ENCODE measurements at regions not wholly inside any gene's neighbourhood (a gene's known extent, or its start where the extent isn't known, plus 50 kb on each side); places are given as distances from the start of the nearest gene placed in this dataset.

DNA sequence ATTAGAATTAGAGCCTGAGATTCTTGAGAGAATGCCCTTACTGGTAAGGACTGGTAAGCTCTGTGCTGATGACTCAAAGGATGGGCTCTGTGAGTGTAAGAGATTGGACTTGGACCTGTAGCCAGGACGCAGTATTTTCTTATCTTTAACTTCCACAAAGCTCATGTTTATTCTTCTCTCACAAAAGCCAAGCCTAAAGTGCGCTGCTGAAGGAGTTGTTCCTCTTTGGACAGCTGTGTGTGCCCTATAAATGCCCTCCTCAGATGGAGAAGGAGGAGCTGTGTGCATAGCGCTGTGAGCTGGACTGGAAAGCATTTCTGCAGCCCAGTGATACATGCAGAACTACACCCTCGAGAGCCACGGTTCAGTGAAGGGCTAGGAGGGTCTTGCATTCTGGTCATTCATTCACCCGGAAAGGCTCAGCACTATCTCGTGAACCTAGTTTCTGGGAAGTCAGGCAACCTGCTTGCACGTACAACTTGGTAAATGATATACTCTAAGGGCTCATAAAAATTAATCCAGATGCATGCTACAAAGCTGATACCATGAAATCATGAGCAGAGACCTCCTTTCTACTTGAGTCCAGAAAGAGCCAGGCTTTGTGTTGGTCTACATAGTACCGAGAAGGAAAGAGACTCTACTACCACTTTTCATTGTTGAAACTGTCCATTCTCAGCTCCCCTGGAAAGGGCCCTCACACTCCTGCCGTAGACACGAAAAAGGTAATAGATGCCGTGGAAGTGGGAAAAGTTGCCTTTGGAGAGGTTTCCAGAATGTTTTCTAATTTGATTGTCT is 103.0 kb upstream of the TBL1XR1 start:
- DNase-seq (ENCODE audit: low read depth) = no peak

DNA sequence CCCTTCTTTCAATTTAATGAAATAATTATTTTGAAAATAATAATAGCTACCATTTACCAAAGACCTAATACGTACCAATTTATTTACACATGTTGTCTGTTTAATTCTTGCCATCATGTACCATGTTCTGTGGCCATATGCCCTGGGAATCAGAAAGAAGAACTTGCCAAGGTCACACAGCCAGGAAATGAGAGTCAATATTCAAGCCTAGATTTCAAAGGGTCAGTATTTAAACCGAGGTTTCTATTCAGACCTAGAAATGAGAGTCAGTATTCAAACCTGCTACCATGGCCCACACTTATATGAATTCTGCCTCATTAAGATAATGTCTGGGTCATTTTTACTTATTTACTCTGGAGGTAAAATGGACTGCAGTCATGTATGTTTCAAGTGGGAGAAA is 103.6 kb upstream of the TBL1XR1 start:
- DNase-seq (ENCODE audit: low read depth) = no peak

DNA sequence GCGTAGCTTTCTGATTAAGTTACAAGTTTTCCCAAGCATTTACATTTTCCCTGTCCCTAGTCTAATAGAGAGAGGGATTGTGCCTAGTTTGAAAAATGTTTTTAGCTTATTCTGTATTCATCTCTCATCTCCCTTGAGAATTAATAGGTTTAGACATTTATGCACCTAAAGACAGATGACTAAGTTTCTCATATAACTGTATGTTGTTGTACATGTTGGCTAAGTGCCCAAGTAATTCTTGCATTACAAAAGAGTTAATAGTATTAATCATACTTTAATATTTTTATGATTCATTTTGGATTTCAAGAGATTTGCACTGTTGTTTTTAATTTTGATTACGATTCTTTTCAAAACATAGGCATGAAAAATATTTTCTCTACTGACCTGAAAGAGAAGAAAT is 109.0 kb upstream of the TBL1XR1 start:
- no peak for DNase-seq (ENCODE audit: low read depth)

DNA sequence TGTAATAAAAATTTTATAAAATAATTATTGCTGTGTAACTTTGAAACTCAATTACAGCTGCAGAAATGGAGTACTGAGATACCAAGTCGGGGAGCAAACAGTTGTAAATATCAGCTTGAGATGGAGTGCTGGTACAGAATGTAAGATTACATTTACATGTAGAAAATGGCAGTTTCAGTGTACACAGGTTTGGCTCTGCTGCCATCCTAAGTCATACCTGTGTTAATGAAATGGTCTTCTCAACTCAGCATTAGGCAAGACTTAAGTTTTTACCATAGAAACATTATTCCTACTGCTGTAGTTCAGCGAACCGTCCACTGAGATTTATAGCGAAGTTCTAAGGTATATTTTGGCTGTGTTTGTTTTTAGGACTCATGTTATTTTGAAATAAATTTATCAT is 110.1 kb upstream of the TBL1XR1 start:
- DNase-seq (ENCODE audit: low read depth) = no peak

DNA sequence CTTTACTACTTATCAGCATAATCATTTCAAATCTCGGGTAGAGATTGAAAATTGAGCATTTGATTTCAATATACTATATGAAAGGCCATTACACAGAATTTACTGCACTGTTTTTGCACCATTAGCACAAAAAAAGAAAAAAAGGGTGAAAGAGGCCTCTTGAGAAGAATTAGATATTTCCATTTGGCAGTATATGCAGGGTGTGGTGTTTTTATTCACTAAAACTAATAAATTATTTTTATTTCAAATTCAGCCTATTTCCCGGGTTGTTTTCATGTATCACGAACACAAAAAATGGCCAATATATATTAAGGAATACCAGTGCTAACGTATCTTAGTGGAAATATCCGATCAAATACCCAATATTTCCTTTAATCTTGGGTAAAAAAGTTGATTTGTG is 110.5 kb upstream of the TBL1XR1 start:
- no peak for DNase-seq (ENCODE audit: low read depth)

DNA sequence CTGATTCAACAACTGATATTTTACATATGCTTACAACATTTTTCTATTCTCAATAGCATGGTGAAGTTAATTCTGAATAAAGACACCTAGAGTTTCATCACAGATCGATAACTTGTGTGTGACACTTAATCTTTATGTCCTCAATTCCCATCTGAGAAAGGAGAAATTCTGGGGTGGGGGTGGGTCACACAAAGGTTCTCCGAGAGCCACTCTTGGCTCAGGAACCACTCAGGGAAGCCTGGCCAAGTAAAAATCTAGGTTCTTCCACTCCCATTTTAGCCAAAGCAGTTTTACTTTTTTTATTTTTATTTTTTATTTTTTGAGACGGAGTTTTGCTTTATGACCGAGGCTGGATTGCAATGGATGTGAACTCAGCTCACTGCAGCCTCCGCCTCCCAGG is 111.0 kb upstream of the TBL1XR1 start:
- DNase-seq (ENCODE audit: low read depth) = no peak

DNA sequence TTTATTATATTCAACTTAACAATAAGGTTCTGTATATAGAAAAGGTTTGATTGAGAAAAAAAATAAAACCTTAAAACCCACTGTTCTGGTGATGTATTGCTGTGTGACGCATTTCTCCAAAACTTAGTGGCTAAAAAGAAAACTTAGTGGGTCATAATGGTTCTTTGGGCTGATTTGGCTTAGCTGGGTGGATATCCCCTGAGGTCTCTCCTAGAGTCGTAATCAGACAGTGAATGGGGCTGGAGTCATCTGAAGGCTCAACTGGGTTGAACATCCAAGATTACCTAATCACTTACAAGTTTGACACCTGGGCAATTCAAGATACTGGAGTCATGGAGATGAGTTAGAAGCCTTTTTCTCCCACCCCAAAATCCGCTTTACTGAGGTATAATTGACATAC is 111.6 kb upstream of the TBL1XR1 start:
- no peak for DNase-seq (ENCODE audit: low read depth)

DNA sequence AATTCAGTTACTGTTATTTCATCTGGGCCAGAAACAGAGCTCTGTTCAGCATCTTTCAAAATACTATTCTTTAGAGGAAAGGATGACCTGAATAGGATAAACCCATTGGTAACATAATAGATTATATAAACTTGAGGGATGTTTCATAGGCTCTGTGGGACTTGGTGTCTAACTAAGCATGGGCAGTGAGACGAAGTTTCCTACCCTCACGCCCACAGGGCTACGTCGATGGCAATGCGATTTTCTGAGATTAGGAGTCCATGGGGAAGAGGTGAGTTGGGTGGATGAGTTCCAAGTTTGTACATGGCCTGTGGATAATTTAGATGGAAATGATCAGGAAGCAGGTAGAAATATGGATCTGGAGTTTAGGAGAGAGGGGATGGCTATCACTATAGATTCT is 115.2 kb upstream of the TBL1XR1 start:
- DNase-seq (ENCODE audit: low read depth) = no peak

DNA sequence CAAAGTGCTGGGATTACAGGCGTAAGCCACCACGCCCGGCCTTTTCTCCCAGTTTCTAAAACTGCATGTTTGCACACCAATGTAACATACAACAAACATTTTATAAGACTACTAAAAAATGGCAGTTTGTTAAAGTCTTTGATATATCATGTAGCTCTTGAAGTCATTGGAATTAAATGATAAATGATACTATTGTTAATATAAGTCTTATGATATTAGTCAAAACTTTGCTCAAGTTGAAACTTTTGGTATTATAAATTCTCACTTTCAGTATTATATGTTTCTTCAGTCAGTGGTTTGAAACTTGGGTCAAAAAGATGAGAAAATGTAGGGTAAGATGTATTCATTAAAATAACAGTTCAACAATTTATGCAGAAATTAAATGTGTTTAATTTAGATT is 117.6 kb upstream of the TBL1XR1 start:
- DNase-seq (ENCODE audit: low read depth) = no peak

DNA sequence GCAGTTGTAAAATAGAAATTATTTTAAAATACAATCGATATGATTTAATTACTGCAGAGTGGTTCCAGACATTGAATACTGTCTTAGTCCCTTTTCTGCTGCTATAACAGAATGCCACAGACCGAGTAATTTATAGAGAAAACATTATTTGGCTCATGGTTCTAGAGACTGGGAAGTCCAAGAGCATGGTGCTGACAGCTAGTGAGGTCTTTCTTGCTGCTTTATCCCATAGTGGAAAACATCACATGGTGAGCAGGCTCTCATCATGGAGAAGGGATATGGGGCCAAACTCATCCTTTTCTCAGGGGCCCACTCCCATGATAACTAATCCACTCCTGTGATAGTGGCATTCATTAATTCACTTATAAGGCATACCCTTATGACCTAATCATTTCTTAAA is 120.0 kb upstream of the TBL1XR1 start:
- DNase-seq (ENCODE audit: low read depth) = no peak

DNA sequence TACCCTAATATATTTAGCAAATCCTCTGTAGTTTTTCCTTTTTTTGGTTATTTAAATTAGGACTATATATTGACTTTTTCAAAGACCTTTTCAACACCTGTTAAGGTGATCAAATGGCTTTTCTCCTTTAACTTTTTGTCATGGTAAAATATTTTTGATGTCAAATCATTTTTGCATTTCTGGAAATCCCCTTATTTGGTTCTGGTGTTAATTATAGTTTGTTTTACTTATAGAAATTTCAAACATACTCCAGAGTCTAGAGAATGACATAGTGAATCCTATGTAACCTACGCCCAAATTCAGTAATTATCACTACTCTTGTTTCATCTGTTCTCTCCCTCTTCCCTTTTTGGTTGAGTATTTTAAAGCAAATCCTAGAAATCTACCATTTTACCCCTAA is 121.3 kb upstream of the TBL1XR1 start:
- no peak for DNase-seq (ENCODE audit: low read depth)

DNA sequence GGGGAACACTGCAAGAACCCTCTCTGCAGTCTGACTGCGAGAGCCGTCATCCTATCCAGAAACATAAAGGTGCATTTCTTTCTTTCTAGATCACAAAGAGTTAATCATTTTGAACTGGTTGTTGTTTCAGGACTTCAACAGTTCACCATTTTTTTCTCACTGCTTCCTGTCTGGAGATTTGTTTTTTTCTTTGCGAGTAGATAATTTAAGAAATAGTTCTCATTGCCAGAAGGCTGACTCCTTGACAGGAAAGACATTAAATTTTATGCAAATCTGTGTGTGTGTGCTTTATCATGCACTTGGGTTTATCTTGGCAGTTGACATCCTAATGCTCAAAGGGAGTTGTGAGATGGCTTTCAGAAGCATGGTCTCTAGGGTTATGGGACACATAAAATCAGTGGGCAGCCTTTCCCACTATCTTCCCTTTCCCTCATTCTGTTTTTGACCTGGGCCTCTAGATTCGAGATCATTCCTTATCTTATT is 123.5 kb upstream of the TBL1XR1 start:
- no peak for DNase-seq (ENCODE audit: low read depth)

DNA sequence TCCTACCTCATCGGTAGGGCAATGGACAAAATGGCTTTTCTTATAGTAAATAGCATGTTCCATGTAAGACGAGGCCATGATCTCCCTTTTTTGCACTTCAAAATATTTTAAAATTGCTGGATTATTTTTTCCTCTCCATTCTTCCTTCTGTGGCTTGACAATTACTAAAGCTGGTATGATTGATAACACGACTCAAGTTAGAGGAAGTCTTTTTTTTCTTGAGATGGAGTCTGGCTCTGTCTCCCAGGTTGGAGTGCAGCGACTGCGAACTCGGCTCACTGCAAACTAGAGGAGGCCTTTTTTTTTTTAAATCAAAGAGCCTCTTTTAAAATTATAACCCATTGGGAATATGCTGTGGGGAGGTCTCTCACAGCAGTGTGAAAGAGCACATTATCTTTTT is 124.5 kb upstream of the TBL1XR1 start:
- DNase-seq (ENCODE audit: low read depth) = no peak

DNA sequence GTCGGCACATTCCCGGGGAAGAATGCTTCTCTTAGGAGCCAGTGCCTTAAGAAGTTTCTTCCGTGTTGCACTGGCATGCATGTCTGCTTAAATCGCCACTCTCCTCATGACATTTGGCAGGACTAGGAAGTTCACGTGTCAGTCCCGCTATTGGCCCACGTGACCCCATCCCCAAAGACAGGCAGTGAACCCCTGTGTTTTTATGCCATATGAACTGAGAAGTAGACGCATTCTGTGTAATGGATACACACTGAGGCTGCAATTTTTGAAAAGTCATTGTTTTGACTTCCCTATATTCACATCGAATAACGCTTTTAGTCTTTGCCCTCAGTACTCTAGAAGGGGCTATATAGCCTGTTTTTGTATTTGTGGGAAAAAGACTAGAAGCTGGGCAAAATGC is 125.6 kb upstream of the TBL1XR1 start:
- no peak for DNase-seq (ENCODE audit: low read depth)

DNA sequence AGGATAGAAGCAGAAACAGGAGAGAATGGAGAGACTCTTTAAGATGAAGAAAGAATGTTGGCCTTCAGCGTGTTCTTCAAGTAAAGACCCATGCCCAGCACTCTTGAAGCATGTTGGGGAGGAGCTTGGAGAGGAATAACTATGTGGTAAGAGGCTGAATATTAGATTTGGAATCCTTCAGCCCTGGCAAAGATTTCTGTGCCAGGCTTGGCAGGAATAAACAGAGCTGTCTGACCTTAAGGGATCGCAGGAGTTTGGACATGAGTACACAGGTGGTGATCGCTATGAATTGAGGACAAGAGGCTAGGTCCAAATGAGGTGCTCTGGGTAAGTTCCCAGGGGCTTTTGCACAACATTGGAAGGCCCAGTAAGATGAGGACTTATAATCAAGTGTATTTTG is 132.6 kb upstream of the TBL1XR1 start:
- DNase-seq (ENCODE audit: low read depth) = no peak

DNA sequence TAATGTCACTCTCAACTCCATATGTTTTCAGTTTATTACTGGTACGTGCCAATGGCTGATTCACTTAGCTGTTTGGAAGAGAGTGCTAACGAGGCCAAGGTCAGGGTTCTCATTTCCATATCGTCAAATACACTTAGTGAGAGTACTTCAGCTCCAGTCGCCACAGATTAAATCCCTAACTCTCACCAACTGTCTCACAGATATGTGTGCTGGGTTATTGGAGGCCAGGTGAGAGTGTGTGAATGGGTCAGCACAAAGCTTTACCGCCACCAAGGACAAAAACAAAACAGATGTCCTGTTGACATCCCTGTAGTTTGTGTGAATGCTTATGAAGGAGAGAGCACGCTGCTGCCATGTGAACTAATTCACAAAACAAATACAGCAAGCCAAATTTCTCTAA is 133.5 kb upstream of the TBL1XR1 start:
- DNase-seq (ENCODE audit: low read depth) = no peak

DNA sequence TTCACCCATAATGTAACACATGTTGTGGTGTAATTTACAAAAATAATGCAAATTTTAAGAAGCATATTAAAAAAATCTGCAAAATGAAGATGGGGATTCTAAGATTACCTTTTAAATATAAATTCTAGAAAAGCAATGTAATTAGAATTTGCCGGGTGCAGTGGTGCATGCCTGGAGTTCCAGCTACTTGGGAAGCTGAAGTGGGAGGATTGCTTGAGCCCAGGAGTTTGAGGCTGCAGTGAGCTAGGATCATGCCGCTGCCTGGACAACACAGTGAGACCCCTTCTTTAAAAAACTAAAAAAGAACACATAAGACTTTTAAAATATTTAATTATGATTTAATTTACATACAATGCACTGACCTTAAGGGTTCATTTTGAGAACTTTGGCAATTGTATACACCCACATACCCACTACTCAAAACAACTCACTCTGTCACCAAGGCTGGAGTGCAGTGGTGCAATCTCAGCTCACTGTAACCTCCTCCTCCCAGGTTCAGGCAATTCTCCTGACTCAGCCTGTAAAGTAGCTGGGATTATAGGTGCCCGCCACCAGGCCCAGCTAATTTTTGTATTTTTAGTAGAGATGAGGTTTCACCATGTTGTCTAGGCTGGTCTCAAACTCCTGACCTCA is 134.0 kb upstream of the TBL1XR1 start:
- no peak for DNase-seq (ENCODE audit: low read depth)

DNA sequence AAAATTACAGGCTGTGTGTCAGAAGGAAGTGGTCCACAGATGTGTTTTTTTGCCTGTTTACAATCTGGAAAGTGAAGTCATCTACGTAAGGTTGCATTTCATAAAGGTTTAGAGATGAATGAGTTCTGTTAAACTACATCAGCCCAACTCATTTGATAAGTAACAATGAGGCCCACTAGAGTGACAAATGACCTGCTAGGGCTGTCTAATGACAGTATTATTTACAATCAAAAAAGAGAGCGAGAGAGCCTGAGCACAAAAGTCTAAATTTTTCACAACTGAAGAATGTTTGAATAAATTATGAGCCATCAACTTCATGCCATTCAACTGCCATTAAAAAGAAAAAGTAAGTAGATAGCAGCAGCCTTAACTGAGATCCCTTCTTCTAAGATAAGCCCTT is 135.7 kb upstream of the TBL1XR1 start:
- DNase-seq (ENCODE audit: low read depth) = no peak

DNA sequence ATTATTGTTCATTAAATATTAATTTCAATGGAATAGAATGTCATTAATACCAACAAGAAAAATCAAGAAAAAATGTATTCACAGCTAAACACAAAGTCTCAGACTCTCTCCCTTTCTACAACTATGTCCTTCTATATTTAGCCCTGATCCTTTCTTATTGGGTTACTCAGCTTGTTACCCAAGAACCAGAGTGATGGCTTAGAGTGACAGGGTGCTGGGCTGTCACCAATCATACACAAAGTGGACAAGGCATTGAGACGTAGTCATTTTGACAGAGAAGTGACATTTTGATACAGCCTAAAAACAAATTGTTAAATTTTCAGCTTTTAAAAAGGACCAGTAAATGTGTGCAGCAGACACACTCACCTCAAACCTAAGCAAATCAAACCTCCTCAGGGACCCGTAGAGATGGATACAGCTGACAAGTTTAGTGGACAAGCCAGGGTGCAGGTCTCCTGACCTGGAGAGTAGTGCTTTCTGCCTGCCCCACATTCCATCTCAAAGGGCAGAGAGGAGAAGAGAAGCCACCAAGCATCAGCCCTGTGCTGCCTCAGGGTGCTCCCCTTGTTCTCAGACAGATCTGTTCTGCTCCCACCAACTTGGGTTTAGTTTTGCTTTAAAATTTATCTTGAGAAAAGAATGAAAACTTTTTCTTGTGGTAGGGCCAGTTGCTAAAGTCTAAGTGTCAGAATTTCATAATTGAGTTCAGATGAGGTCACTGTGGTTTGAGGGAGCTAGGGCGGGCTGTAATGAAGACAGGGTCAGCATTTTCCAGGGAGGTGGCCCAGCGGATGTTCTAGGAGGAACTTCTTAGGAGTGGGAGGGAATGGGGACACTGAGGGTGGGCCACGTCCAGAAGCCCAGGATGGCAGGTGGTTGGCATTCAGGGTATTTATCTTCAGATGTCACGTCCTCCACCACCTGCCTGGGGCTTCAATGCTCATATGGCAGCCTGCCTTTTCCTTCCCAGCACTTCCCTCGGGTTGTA is 136.5 kb upstream of the TBL1XR1 start:
- DNase-seq (ENCODE audit: low read depth) = no peak

DNA sequence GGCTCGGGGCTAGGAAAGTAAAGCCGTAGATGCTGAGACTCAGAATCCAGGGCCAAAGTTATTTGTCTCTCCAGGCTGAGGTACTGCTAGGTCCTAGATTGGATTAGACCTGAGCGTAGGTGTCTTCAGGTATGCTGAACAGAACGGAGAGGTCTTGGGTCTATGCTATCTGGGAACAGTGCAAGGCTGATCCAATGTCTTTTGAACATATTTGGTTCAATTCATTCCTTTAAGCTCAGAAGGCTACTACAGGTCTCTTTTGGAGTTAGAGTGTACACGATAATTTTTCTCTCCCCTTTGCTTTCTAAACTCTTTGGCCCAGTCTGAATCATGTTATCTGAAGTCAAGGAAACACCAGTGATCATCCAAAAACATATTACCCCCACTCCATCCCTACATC is 137.5 kb upstream of the TBL1XR1 start:
- DNase-seq (ENCODE audit: low read depth) = no peak

DNA sequence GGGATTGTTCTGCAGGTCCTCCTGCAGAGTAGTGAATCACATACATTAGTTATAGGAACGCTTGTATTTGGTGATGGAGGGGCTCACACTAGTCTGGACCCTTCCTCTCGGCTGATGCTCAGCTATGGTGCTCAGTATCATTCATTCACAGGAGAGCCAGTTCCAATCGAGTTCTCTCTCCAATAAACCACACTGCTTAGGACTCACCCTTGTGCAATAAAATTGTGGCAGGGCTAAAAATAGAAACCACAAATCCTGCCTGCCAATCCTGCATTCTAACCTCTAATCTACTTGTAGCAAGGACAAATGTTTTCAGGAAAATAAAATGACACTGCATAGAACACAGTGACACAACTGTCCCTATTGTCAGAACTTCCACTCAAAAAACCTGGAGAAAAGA is 138.4 kb upstream of the TBL1XR1 start:
- peak; percentile 48 for DNase-seq (ENCODE audit: low read depth)

DNA sequence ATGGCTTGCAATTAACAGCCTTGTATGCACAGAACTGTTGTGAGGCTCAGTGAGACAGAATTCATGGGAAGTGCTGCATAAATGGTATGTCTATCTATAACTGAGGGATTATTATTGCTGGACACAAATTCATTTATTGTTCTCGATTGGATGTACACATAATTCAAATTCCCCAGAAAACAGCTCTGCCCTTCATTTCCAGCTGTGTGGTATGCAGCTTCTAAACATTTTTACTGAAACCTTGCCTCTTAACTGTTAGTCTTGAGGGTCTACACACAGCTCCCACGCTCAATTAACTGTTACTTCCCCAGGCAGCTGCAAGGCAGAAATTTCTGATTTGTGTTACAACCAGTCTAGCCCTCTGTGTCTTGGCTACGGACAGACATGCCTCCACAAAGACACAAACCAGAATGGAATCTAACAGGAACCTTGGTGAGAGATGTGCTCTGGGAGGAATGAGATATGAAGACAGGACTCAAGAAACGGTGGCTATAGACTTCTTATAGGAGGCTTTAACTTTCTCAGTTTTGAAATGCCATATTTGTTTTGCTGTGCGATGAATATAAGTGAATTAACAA is 139.7 kb upstream of the TBL1XR1 start:
- DNase-seq (ENCODE audit: low read depth) = no peak

All from HT1080 (cell line).